Colonic mucosa (tissue), 4 donors: ENCODE measurements at regions not wholly inside any gene's neighbourhood (a gene's known extent, or its start where the extent isn't known, plus 50 kb on each side); places are given as distances from the start of the nearest gene placed in this dataset.

ENCODE experiments used
- DNase-seq: peaks from one replicate; pipeline ENCODE4 v3.0.0-alpha.2; 2020
- H3K27ac ChIP-seq: fragments of 200-600 bp; one replicate; pipeline ENCODE4 v1.8.0; 2021
- H3K27me3 ChIP-seq: fragments of 200-600 bp; one replicate; pipeline ENCODE4 v1.8.0; 2021
- H3K36me3 ChIP-seq: fragments of 200-600 bp; one replicate; pipeline ENCODE4 v1.8.0; 2021
- H3K4me1 ChIP-seq: fragments of 200-600 bp; one replicate; pipeline ENCODE4 v1.8.0; 2021; ENCODE audit warnings: mild to moderate bottlenecking
- H3K4me3 ChIP-seq: fragments of 200-600 bp; one replicate; pipeline ENCODE4 v1.8.0; 2021
- H3K9ac ChIP-seq, 2 donors: one replicate each; pipeline ENCODE4 v1.7.0; 2013; ENCODE audit warnings: control low read depth in 2 of 2, low read depth in 2 of 2, low read length in 2 of 2
- H3K9me3 ChIP-seq: fragments of 200-600 bp; one replicate; pipeline ENCODE4 v1.8.0; 2021
- CTCF ChIP-seq: fragments of 200-600 bp; IDR thresholded peaks from one replicate; pipeline ENCODE4 v1.8.0; 2022; ENCODE audit warnings: antibody characterized with exemption, mild to moderate bottlenecking
- intact Hi-C: fragments of 100-400 bp; cut with DNase I; formaldehyde crosslinking; loops from one replicate; pipeline ENCODE4 v1.14.1; 2022
- donor health status: healthy.
- donor health status: DM: no; HTN: no; CAD: no.
- donor health status: DM: no; HTN: no; CAD: no.

GRCh38 chr6:141658696-141659095 is 474.0 kb upstream of the GJE1 start:
- TF ChIP-seq CTCF, result no peak
- H3K4me3 ChIP-seq, result no peak overlapping the region

GRCh38 chr6:141657812-141658211 is 474.9 kb upstream of the GJE1 start:
- no peaks in the 10 kb centered on the region for H3K27me3 ChIP-seq
- intact Hi-C loops, result no loop called here
- H3K4me3 ChIP-seq, result no peak overlapping the region
- no peak for TF ChIP-seq CTCF
- no peak overlapping the region for H3K27ac ChIP-seq
- H3K9ac ChIP-seq, result no peak overlapping the region
- H3K9me3 ChIP-seq, result no peaks in the 10 kb centered on the region
- no peak for DNase-seq
- H3K4me1 ChIP-seq, result no peaks in the 10 kb centered on the region
- H3K36me3 ChIP-seq, result no peaks in the 10 kb centered on the region

More at GRCh38 chr6:141658696-141659095, 474.0 kb upstream of the GJE1 start:
- Histone ChIP-seq H3K9ac (no peak overlapping the region), H3K27me3 (no peaks in the 10 kb centered on the region), H3K27ac (no peak overlapping the region), H3K4me1 (no peaks in the 10 kb centered on the region), H3K9me3 (no peaks in the 10 kb centered on the region), H3K36me3 (no peaks in the 10 kb centered on the region)
- DNase-seq, result no peak
- intact Hi-C loops, result no loop called here

- no peak for TF ChIP-seq CTCF
- intact Hi-C loops, result no loop called here
- H3K4me1 ChIP-seq, result no peaks in the 10 kb centered on the region
- DNase-seq, result no peak
- H3K36me3 ChIP-seq, result no peaks in the 10 kb centered on the region
- H3K4me3 ChIP-seq, result no peak overlapping the region
- H3K27ac ChIP-seq, result no peak overlapping the region
- no peak overlapping the region for H3K9ac ChIP-seq
- H3K27me3 ChIP-seq, result no peaks in the 10 kb centered on the region
- no peaks in the 10 kb centered on the region for H3K9me3 ChIP-seq
These were observed 479.1 kb upstream of the GJE1 start for GRCh38 chr6:141653590-141653989.

GRCh38 chr6:141641951-141642350 is 490.8 kb upstream of the GJE1 start:
- no peak for DNase-seq

GRCh38 chr6:141641406-141641805 is 491.3 kb upstream of the GJE1 start:
- no peaks in the 10 kb centered on the region for H3K36me3 ChIP-seq
- H3K27me3 ChIP-seq, result no peaks in the 10 kb centered on the region
- no peak overlapping the region for H3K27ac ChIP-seq
- intact Hi-C loops, result no loop called here
- no peak for TF ChIP-seq CTCF
- no peak overlapping the region for H3K4me3 ChIP-seq
- no peaks in the 10 kb centered on the region for H3K9me3 ChIP-seq
- H3K9ac ChIP-seq, result no peak overlapping the region
- DNase-seq, result no peak
- no peaks in the 10 kb centered on the region for H3K4me1 ChIP-seq

More at GRCh38 chr6:141641951-141642350, 490.8 kb upstream of the GJE1 start:
- intact Hi-C loops, result no loop called here
- Histone ChIP-seq H3K9me3 (no peaks in the 10 kb centered on the region), H3K4me1 (no peaks in the 10 kb centered on the region), H3K4me3 (no peak overlapping the region), H3K27ac (no peak overlapping the region), H3K9ac (no peak overlapping the region), H3K36me3 (no peaks in the 10 kb centered on the region), H3K27me3 (no peaks in the 10 kb centered on the region)
- TF ChIP-seq CTCF, result no peak

- no peaks in the 10 kb centered on the region for H3K27me3 ChIP-seq
- no peak overlapping the region for H3K9ac ChIP-seq
- no peaks in the 10 kb centered on the region for H3K4me1 ChIP-seq
- H3K36me3 ChIP-seq, result no peaks in the 10 kb centered on the region
- TF ChIP-seq CTCF, result no peak
- no peaks in the 10 kb centered on the region for H3K9me3 ChIP-seq
- no peak overlapping the region for H3K27ac ChIP-seq
- intact Hi-C loops, result no loop called here
- H3K4me3 ChIP-seq, result no peak overlapping the region
- DNase-seq, result no peak
These were observed 497.1 kb upstream of the GJE1 start for GRCh38 chr6:141635621-141636020.
